OCI-LY7 (cell line): ENCODE measurements at regions not wholly inside any gene's neighbourhood (a gene's known extent, or its start where the extent isn't known, plus 50 kb on each side); places are given as distances from the start of the nearest gene placed in this dataset.

Source experiments
- BruUV-seq: library from RNA; stranded (reverse); fragments of 400-500 nt; replicated peaks from 2 replicates; lab custom pipeline; 2021; lab: Mats Ljungman, UMichigan
- CTCF ChIA-PET: fragments of 300-600 bp; sonication (Branson Sonifier 250); formaldehyde crosslinking; loops from one replicate; lab custom pipeline; 2022; ENCODE audit warnings: antibody characterized with exemption; ENCODE audit not compliant: unreplicated experiment; lab: Charles Lee
- POLR2A ChIA-PET: fragments of 300-600 bp; sonication (Branson Sonifier 250); formaldehyde crosslinking; loops from one replicate; lab custom pipeline; 2022; ENCODE audit warnings: antibody characterized with exemption; lab: Charles Lee
- DNase-seq: peaks from one replicate; pipeline ENCODE4 v3.0.0-alpha.2; 2015; ENCODE audit warnings: low spot score
- H2AFZ ChIP-seq: fragments of 200-600 bp; sonication (generic), shearing (Covaris generic); 2 replicates; pipeline ENCODE4 v1.6.1; 2014; ENCODE audit warnings: mild to moderate bottlenecking, antibody characterized with exemption, low read length, moderate library complexity
- H3K27ac ChIP-seq: fragments of 200-600 bp; sonication (generic); 2 replicates; pipeline ENCODE4 v1.5.1; 2014; ENCODE audit warnings: mixed run types, low read depth, mild to moderate bottlenecking, moderate library complexity, low read length, inconsistent platforms; ENCODE audit not compliant: poor library complexity, severe bottlenecking
- H3K36me3 ChIP-seq: fragments of 200-600 bp; sonication (generic); 2 replicates; pipeline ENCODE4 v1.6.1; 2014; ENCODE audit warnings: mild to moderate bottlenecking, antibody characterized with exemption, low read length, moderate library complexity, mixed read lengths; ENCODE audit not compliant: insufficient read depth
- H3K4me1 ChIP-seq: fragments of 200-600 bp; sonication (generic); 2 replicates; pipeline ENCODE4 v1.5.1; 2014; ENCODE audit warnings: mild to moderate bottlenecking, low read length; ENCODE audit not compliant: insufficient read depth, poor library complexity, severe bottlenecking
- H3K4me2 ChIP-seq: fragments of 200-600 bp; sonication (generic); 2 replicates; pipeline ENCODE4 v1.6.1; 2014; ENCODE audit warnings: mild to moderate bottlenecking, low read length
- H3K4me3 ChIP-seq: fragments of 200-600 bp; sonication (generic); 2 replicates; pipeline ENCODE4 v1.5.1; 2014; ENCODE audit warnings: mild to moderate bottlenecking, low read depth, low read length; ENCODE audit not compliant: poor library complexity, severe bottlenecking
- H3K79me2 ChIP-seq: fragments of 200-600 bp; sonication (generic); 2 replicates; pipeline ENCODE4 v1.6.1; 2016; ENCODE audit warnings: low read depth, mild to moderate bottlenecking, low read length, moderate library complexity, mixed read lengths; ENCODE audit not compliant: insufficient read depth
- H3K9me2 ChIP-seq: fragments of 200-600 bp; sonication (generic); 2 replicates; pipeline ENCODE4 v1.6.1; 2016; ENCODE audit warnings: mild to moderate bottlenecking, low read length, mixed read lengths; ENCODE audit not compliant: insufficient read depth
- H3K9me3 ChIP-seq: fragments of 200-600 bp; sonication (generic); 2 replicates; pipeline ENCODE4 v1.6.1; 2014; ENCODE audit warnings: mild to moderate bottlenecking, mixed run types, low read length, mixed read lengths
- H4K20me1 ChIP-seq: fragments of 200-600 bp; sonication (generic); 2 replicates; pipeline ENCODE4 v1.6.1; 2014; ENCODE audit warnings: mild to moderate bottlenecking, antibody characterized with exemption, low read length, moderate library complexity, mixed read lengths; ENCODE audit not compliant: insufficient read depth
- CTCF ChIP-seq: fragments of 200-600 bp; sonication (generic); conservative IDR thresholded peaks from 2 replicates; pipeline ENCODE4 v1.5.1; 2014; ENCODE audit warnings: mild to moderate bottlenecking, antibody characterized with exemption, low read length, moderate library complexity, mixed read lengths
- EZH2phosphoT487 ChIP-seq: fragments of 200-600 bp; sonication (generic); IDR thresholded peaks from 2 replicates; pipeline ENCODE4 v1.6.1; 2018; ENCODE audit warnings: low read depth, borderline replicate concordance, mild to moderate bottlenecking, mixed run types, antibody characterized with exemption, low read length, moderate library complexity, mixed read lengths
- intact Hi-C: fragments of 100-400 bp; cut with micrococcal nuclease; formaldehyde crosslinking; loops from one replicate; pipeline ENCODE4 v1.10.0; 2022; ENCODE audit not compliant: unreplicated experiment

- Histone ChIP-seq H3K9me3 (no peaks in the 10 kb centered on the region), H3K9me2 (no peaks in the 10 kb centered on the region), H3K27ac (no peak overlapping the region), H3K79me2 (no peaks in the 10 kb centered on the region), H3K36me3 (no peaks in the 10 kb centered on the region), H3K4me3 (no peak overlapping the region), H3K4me2 (no peak overlapping the region), H3K4me1 (no peaks in the 10 kb centered on the region), H4K20me1 (no peaks in the 10 kb centered on the region), H2AFZ (no peak overlapping the region)
- TF ChIP-seq CTCF (no peak), EZH2phosphoT487 (no peak)
- intact Hi-C loops, result no loop called here
- ChIA-PET POLR2A (no interaction called here), CTCF (no interaction called here)
- no TSS peak for BruUV-seq
- no peak for DNase-seq
Observed at GRCh38 chr4:133003169-133003568, 145.9 kb upstream of the PCDH10 start.

GRCh38 chr4:133014473-133015135 is 134.5 kb upstream of the PCDH10 start:
- H3K9me2 ChIP-seq, result no peaks in the 10 kb centered on the region
- no peak overlapping the region for H2AFZ ChIP-seq
- TF ChIP-seq CTCF (no peak), EZH2phosphoT487 (no peak)
- no peaks in the 10 kb centered on the region for H3K9me3 ChIP-seq
- ChIA-PET CTCF (no interaction called here), POLR2A (no interaction called here)
- no peak overlapping the region for H3K4me2 ChIP-seq
- no peaks in the 10 kb centered on the region for H3K36me3 ChIP-seq
- no peak for DNase-seq
- no peak overlapping the region for H3K27ac ChIP-seq
- H4K20me1 ChIP-seq, result no peaks in the 10 kb centered on the region
- BruUV-seq, result no TSS peak
- H3K4me1 ChIP-seq, result no peaks in the 10 kb centered on the region
- intact Hi-C loops, result no loop called here
- no peaks in the 10 kb centered on the region for H3K79me2 ChIP-seq
- no peak overlapping the region for H3K4me3 ChIP-seq

DNA sequence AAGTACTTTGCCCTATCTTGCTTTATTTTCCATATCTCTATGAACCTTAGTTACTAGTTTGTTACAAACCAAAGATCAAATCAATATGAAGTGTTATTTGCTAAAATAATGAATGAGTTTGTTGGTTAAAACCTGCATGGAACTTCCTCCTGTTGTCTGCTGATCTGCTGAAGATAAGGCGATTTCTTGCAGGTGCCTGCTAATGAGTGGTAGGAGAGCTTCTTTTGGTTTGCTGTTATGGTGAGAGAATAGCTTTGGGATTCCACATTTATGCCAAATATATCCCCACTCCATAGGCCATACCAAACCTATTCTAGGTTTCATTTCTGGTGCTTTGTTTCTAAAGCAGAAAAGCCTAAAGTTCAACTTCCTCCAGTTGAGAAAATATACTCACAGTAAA is 103.8 kb upstream of the PCDH10 start:
- DNase-seq, result no peak
- ChIA-PET CTCF (no interaction called here), POLR2A (interaction anchor here (0.6 kb wide), 1 partner anchor 35 kb away, joined by 3 read pairs; no protein-coding TSS in a partner anchor)
- no peaks in the 10 kb centered on the region for H3K4me1 ChIP-seq
- H3K4me3 ChIP-seq, result no peak overlapping the region
- H3K27ac ChIP-seq, result no peak overlapping the region
- no peak overlapping the region for H2AFZ ChIP-seq
- H3K9me2 ChIP-seq, result no peaks in the 10 kb centered on the region
- no peaks in the 10 kb centered on the region for H3K9me3 ChIP-seq
- no peak overlapping the region for H3K4me2 ChIP-seq
- intact Hi-C loops, result no loop called here
- no TSS peak for BruUV-seq
- TF ChIP-seq CTCF, result no peak
- TF ChIP-seq EZH2phosphoT487, result no peak
- no peaks in the 10 kb centered on the region for H3K36me3 ChIP-seq
- no peaks in the 10 kb centered on the region for H4K20me1 ChIP-seq
- no peaks in the 10 kb centered on the region for H3K79me2 ChIP-seq
